HG03060 (cell line): ENCODE measurements at regions not wholly inside any gene's neighbourhood (a gene's known extent, or its start where the extent isn't known, plus 50 kb on each side); places are given as distances from the start of the nearest gene placed in this dataset.
"Not testable (repeated sequence)": the region's sequence is repeated elsewhere in the genome, so short reads cannot be mapped to it uniquely, and the experiment has no call there.

Experiments
- ATAC-seq: cut with Tn5 transposase; IDR thresholded peaks from one replicate; pipeline ENCODE4 v1.9.1; 2021; ENCODE audit warnings: low read depth, moderate number of reproducible peaks; ENCODE audit not compliant: unreplicated experiment

- no peak for ATAC-seq
These were observed 100.9 kb downstream of the QRSL1 start for GRCh38 chr6:106730264-106730663.

- no peak for ATAC-seq
These were observed 100.5 kb downstream of the QRSL1 start for GRCh38 chr6:106729841-106730240.

GRCh38 chr6:106728296-106728870, 99.0 kb downstream of the QRSL1 start:
- ATAC-seq, result no peak

GRCh38 chr6:106727480-106728149, 98.2 kb downstream of the QRSL1 start:
- no peak for ATAC-seq

- ATAC-seq, result no peak
These were observed 95.5 kb downstream of the QRSL1 start for GRCh38 chr6:106724848-106725247.

GRCh38 chr6:106724337-106724736, 95.0 kb downstream of the QRSL1 start:
- no peak for ATAC-seq

- not testable (repeated sequence) for ATAC-seq
These were observed 94.0 kb downstream of the QRSL1 start for GRCh38 chr6:106723419-106723818.

GRCh38 chr6:106721189-106721588, 91.8 kb downstream of the QRSL1 start:
- not testable (repeated sequence) for ATAC-seq
